ENCODE measurements at regions not wholly inside any gene's neighbourhood (a gene's known extent, or its start where the extent isn't known, plus 50 kb on each side); places are given as distances from the start of the nearest gene placed in this dataset.
"Not testable (repeated sequence)": the region's sequence is repeated elsewhere in the genome, so short reads cannot be mapped to it uniquely, and the experiment has no call there.

DNA sequence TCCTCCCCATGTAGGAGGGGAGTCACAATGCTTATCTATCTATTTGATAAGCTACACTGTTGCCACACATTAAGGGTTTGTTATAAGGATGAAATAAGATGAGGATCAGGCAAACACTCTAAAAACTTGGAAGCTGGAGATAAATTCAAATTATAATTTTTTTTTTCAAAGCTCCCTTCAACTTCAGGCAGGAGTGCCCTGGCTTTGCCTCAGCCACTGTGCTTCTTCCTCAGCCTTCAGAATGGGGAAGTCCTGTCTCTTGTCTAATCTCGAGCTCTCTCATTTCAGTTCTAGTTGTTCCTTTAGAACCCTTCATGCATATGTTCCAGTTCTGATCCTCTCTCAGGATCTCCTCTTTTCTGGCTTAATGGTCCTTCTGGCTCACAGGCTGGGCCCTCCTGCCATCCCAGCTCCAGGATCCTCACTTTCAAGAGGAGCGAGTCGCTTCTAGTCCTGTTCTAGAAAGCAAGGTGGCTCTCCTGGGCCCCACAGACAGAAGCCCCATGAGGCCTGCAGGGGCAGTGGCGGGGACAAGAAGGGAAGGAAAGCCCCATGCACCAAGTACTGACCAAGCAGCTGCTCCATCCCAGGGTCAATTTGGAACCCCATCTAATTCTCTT lies 164.3 kb downstream of the VEGFA start:
- H3K36me3 Mint-ChIP-seq: no peaks in the 10 kb centered on the region
- DNase-seq: no peak
- peaks cover 33% of the 10 kb centered on the region for H3K27me3 Mint-ChIP-seq
- no peak overlapping the region for H3K4me3 Mint-ChIP-seq
- CTCF ChIA-PET: interaction anchor here (0.7 to 1.2 kb wide), 2 partner anchors 10 to 20 kb away, joined by 3 read pairs; no protein-coding TSS in a partner anchor
- no peaks in the 10 kb centered on the region for H3K4me1 Mint-ChIP-seq
- H3K9me3 Mint-ChIP-seq: no peaks in the 10 kb centered on the region
- H3K27ac Mint-ChIP-seq: no peak overlapping the region

DNA sequence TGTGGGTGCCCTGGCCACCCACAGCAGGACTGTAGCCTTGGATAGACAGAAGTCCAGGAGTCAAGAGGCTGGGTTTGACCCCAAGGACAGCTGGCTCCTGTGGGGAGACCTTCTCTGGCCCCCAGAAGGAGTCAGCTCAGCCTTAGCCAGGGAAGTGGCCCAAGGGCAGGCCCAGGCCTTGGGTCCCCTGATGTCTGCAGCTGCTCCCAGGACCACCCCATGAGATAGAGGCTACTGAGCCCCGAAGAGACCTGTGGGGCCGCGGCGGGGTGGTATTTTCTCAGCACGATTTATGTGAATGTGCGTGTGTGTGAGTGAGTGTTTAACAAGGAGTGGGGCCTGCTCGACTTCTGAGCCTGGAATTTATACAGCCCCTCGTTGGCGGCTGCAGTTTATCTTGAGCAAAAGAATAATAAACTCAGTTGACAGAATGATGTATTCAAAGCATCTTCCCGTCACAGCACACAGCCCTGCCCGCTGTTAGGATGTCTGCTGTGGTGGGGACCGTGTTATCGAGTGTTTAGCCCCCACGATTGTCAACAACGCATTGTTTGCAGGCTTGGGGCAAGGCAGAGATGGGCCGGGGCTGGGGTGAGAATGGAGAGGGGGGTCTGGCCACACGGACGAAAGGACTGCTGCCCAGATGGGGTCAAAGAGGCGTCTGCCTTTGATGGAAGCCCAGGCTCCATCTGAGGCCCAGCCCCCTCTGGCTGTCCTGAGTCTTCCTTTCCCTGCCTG lies 163.3 kb downstream of the VEGFA start:
- H3K27me3 Mint-ChIP-seq: peaks cover 35% of the 10 kb centered on the region
- H3K4me3 Mint-ChIP-seq: no peak overlapping the region
- CTCF ChIA-PET: interaction anchor here (1.2 kb wide), 1 partner anchor 9 kb away, joined by 3 read pairs; no protein-coding TSS in a partner anchor
- H3K36me3 Mint-ChIP-seq: no peaks in the 10 kb centered on the region
- H3K4me1 Mint-ChIP-seq: peaks cover 3% of the 10 kb centered on the region
- no peak overlapping the region for H3K27ac Mint-ChIP-seq
- DNase-seq: peak; percentile 10
- no peaks in the 10 kb centered on the region for H3K9me3 Mint-ChIP-seq

DNA sequence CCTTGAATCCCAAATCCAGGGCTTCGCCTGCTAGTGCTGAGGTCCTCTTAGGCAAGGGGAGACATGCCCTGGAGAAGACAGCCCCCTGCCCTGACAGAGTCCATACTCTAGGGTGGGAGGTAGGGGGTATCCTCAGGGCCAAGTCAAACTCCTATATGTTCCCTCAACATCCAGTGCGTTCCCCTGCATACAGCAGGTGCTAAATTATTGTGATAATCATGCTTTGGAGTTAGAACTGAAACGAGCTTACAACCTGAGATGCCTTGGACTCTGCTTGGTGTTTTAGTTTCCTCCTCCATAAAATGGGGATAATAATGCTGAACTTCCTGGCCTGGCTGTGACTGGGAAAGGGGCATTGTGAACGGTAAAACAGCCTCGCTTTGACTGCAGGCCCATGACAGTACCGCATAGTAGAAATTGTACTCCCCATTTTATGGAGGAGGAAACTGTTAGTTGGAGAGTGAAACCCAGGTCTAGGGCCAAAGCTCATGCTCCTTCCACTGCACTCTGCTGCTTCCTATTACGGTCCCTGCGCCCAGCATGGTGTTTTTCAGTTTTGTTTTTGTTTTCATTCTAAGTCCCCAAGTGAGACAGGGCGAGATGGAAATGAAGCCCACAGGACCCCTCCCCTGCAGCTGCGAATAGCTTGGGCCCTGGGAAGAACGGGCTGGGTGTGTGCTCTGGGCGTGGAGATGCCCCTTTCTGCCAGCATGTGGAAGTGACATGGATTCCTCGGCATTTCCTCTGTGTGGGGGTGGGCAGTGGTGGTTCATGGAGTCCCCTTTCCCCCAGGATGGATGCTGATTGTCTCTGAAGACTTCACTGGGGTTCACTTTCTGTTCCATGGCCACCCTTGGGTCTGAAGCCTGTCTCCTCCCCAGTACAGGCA lies 162.5 kb downstream of the VEGFA start:
- Mint-ChIP-seq H3K27me3 (peaks cover 31% of the 10 kb centered on the region), H3K4me3 (no peak overlapping the region), H3K4me1 (peaks cover 11% of the 10 kb centered on the region), H3K27ac (no peak overlapping the region), H3K9me3 (no peaks in the 10 kb centered on the region), H3K36me3 (no peaks in the 10 kb centered on the region)
- CTCF ChIA-PET: no interaction called here
- peak; percentile 10 for DNase-seq

DNA sequence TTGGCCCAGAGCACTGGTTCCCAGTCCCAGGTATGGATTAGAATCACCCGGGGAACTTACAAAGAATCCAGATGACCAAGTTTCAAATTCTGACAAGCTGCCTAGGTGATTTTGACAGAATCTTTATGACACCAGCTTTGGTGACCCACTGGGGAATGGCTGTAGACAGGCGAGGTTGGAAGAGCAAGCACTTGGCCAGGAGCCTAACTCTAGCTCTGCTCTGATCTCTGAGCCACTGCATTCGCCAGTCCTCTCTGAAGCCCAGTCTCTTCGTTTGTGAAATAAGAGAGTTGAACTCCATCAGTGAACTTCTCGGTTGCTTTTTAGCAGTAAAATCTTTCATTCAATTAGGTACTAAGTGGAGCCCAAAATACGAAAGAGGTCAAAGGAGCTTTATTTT lies 161.2 kb downstream of the VEGFA start:
- CTCF ChIA-PET: interaction anchor here (0.9 to 1.4 kb wide), 2 partner anchors 132 to 158 kb away, joined by 3 to 5 read pairs; no protein-coding TSS in a partner anchor
- H3K4me1 Mint-ChIP-seq: peaks cover 17% of the 10 kb centered on the region
- H3K36me3 Mint-ChIP-seq: no peaks in the 10 kb centered on the region
- peaks cover 24% of the 10 kb centered on the region for H3K27me3 Mint-ChIP-seq
- DNase-seq: no peak
- no peak overlapping the region for H3K27ac Mint-ChIP-seq
- no peak overlapping the region for H3K4me3 Mint-ChIP-seq
- no peaks in the 10 kb centered on the region for H3K9me3 Mint-ChIP-seq

DNA sequence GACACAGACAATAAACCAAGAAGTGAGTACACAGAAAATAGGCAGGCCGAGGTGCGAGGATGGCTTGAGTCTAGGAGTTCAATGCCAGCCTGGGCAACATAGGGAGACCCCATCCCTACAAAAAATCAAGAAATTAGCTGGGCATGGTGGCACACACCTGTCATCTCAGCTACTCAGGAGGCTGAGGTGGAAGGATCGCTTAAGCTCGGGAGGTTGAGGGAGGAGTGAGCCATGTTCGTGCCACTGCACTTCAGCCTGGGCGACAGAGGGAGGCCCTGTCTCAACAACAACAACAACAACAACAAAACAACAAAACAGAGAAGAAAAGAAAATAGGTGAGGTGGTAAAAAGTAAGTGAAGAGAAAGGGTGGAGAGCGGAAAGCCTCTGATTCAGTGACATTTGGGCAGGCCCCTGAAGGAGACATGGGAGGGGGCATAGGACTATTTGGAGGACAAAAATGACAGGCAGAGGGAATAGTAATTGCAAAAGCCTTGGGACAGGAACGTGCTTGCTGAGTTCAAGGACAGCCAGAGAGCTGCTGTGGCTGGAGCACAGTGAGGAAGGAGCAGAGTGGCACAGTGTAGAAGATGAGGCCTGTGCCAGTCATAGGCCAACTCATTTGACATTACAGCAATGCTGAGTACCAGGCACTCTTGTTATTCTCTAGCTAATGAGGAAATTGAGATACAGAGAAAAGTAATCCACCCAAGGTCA lies 160.6 kb downstream of the VEGFA start:
- H3K4me1 Mint-ChIP-seq: peaks cover 19% of the 10 kb centered on the region
- peaks cover 21% of the 10 kb centered on the region for H3K27me3 Mint-ChIP-seq
- no peaks in the 10 kb centered on the region for H3K36me3 Mint-ChIP-seq
- no peak overlapping the region for H3K27ac Mint-ChIP-seq
- no peaks in the 10 kb centered on the region for H3K9me3 Mint-ChIP-seq
- DNase-seq: no peak
- H3K4me3 Mint-ChIP-seq: no peak overlapping the region
- CTCF ChIA-PET: interaction anchor here (0.9 to 1.4 kb wide), 2 partner anchors 132 to 157 kb away, joined by 3 to 5 read pairs; no protein-coding TSS in a partner anchor

DNA sequence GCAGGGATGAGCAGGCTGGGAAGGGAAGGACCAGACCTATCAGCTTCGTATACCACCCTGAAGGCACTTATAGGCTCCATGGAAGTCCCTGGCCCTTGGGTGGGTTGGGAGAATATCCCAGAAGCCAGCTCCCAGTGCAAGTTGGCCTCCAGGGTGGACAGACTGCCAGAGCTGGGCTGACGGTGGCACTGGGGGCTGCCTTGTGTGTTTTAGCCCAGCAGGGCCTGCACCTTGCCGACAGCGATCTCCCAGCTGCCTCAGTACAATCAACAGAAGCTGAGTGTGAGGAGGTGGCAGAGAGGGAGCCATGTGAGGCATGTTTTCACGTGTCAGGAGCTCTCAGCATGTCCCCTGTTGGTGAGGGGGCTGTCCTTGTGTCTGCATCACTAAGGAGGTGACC lies 159.5 kb downstream of the VEGFA start:
- Mint-ChIP-seq H3K27me3 (peaks cover 16% of the 10 kb centered on the region), H3K4me3 (no peak overlapping the region), H3K9me3 (no peaks in the 10 kb centered on the region), H3K4me1 (peaks cover 23% of the 10 kb centered on the region), H3K27ac (no peak overlapping the region), H3K36me3 (no peaks in the 10 kb centered on the region)
- CTCF ChIA-PET: no interaction called here
- DNase-seq: no peak

DNA sequence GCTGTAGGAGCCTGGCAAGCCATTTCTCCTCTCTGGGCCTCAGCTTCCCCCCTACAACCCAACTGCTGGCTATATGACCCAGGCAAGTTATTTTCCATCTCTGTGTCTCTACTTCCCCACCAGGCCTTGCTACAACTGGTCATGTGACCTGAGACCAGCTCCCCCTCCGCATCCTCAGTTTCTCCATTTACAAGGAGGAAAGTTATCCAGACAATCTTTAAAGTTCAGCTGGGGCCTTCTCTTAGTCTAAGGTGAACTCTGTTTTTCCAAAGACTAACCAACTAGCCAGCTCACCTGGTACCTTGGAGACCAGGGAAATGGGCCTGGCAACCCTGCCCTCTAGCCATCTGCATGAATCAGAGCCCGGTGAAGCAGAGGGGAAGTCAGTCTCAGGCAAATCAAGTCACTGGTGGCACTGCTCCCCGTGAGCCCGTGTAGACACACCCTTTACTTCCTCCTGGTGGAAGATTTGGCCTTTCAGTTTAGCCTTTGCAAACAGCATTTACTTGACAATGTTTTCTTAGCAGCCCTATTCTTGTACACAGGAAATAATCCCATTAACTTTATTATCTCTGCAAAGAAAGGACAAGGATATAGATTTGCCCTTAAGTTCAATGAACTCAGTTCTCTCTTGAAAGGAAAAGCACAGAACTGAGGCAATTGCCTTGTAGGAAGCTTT lies 157.7 kb downstream of the VEGFA start:
- Mint-ChIP-seq H3K36me3 (no peaks in the 10 kb centered on the region), H3K27ac (peak overlapping the region; percentile 4), H3K27me3 (peaks cover 12% of the 10 kb centered on the region), H3K4me3 (no peak overlapping the region), H3K4me1 (peaks cover 31% of the 10 kb centered on the region), H3K9me3 (no peaks in the 10 kb centered on the region)
- CTCF ChIA-PET: interaction anchor here (1.2 kb wide), 1 partner anchor 151 kb away, joined by 3 read pairs; no protein-coding TSS in a partner anchor
- DNase-seq: peak; percentile 31

DNA sequence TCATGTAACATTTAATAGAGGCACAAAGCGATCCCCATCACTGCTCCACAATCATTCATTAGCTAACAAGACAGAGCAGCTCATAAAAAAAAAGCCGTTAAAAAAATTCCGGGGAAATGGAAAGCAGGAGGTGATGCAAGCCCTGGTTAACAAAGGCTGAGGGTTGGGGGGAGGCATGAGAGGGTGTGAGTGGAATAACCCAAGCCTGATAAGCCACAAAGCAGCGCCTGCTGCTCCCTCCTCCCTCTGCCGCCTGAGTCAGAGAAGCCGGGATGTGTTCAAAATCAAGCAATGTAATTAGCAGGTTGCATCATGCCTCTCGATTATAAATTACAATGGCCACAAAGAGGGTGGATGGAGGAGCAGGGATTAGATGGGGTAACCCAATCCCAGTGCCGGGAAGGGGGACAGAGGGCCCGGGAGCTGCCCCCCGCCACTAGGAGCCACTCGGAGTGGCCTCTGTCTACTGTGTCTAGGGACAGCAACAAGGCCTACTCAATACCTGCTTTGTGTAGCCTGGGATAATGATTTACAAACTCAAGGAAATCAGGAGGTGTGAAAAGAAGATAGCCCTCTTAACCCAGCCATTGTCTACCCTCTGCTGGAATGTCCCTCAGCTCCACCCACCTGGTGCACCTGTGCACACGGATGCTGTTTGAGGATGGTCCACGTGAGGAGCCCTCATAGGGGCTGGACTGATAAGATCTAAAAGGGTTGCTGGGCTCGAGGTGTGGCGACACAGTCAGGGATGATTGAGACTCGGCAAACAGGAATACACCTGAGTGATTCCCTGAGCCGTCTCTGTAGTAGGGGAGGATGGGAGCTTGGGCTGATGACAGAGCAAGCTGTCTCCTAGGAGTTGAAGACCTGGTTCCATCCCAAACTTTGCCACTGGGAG lies 156.9 kb downstream of the VEGFA start:
- Mint-ChIP-seq H3K27me3 (peaks cover 9% of the 10 kb centered on the region), H3K4me1 (peaks cover 31% of the 10 kb centered on the region), H3K4me3 (no peak overlapping the region), H3K27ac (no peak overlapping the region), H3K36me3 (no peaks in the 10 kb centered on the region), H3K9me3 (no peaks in the 10 kb centered on the region)
- CTCF ChIA-PET: interaction anchor here (0.8 to 1.2 kb wide), 3 partner anchors 136 to 153 kb away, joined by 3 read pairs; no protein-coding TSS in a partner anchor
- no peak for DNase-seq

DNA sequence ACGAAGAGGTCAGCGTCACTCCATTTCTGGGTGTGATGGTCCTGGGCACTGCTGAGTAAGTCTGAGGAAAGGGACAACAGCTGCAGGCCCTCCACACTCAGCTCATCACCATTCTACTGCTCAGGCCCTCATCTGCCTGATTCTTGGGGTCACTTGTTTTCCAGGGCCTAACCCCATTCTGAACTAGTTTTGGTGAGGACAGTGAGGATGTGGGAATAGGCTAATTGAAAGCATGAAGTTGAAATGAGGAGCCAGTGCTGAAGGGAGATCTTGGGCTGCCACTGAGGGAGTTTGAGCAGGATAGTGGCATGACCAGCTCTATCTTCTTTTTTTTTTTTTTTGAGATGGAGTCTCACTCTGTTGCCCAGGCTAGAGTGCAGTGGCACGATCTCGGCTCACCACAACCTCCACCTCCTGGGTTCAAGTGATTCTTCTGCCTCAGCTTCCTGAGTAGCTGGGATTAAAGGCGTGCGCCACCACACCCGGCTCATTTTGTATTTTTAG lies 155.7 kb downstream of the VEGFA start:
- Mint-ChIP-seq H3K4me1 (peaks cover 31% of the 10 kb centered on the region), H3K27me3 (peaks cover 15% of the 10 kb centered on the region)
- not testable (repeated sequence) for H3K4me3 Mint-ChIP-seq, H3K36me3 Mint-ChIP-seq, DNase-seq, H3K9me3 Mint-ChIP-seq, H3K27ac Mint-ChIP-seq
- CTCF ChIA-PET: interaction anchor here (0.8 to 1.3 kb wide), 2 partner anchors 137 to 154 kb away, joined by 3 read pairs; no protein-coding TSS in a partner anchor

DNA sequence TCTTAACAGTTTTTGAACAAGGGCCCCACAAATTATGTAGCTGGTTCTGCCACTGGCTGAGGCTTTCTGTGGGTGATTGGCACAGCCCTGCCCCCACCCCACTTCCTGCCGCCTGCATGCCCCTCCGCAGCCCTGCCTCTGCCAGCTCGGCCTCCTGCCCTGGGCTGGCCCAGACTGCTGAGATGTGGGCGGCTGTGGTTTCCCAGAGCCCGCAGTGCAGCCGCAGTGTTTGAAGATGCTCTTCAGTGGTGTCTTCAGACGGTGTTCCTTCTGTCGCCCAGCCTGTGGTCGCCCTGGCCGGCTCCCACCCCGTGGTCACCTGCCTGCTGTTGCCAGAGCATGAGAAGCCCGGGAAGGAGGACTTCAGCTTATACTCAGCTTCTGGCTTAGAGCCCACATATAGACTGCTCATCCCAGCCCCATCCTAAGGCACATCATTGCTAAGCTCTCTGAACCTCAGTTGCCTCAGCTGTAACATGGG lies 154.3 kb downstream of the VEGFA start:
- Mint-ChIP-seq H3K27me3 (peaks cover 15% of the 10 kb centered on the region), H3K27ac (no peak overlapping the region), H3K36me3 (no peaks in the 10 kb centered on the region), H3K9me3 (no peaks in the 10 kb centered on the region), H3K4me3 (no peak overlapping the region), H3K4me1 (peaks cover 31% of the 10 kb centered on the region)
- DNase-seq: peak; percentile 66
- CTCF ChIA-PET: interaction anchor here (0.8 kb wide), 2 partner anchors 10 to 11 kb away, joined by 3 read pairs; no protein-coding TSS in a partner anchor

DNA sequence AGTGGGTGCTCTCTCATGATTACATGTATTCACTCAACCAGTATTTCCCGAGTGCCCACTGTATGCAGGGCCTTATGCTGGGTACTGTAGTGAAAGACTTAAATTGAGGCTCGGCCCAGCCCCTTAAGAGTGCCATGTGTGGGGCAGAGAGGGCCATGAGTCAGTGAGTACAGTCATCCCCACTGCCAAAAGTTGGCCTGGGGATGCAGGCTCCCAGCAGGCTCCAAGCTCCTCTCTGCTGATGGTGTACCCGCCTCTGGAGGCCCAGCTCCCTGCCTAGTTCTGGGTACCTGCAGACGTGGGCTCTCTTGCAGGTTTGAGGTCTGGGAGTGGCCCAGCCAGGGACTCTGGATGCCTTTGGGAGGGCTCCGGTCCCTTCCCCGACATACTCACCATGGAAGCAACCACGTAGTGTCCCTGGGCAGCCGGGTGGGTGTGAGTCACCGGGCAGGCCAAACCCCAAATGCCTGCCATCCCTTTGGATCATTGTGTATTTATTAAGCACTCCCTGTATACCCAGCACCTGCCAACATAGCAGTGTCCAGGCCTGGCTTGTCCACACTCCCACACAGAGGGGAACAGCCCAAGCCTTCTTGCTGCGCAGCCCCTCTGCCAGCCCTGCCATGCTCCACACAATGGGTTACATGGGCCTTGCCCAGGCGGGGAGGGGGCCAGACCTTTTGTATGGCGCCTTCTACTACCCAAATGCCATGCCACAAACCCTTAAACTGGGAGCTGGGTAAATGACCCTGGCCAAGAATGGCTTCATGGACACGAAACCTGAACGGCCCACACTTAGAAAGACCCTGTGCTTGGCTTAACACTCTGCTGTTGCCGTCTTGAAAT lies 153.6 kb downstream of the VEGFA start:
- H3K27ac Mint-ChIP-seq: no peak overlapping the region
- CTCF ChIA-PET: interaction anchor here (0.8 kb wide), 1 partner anchor 11 kb away, joined by 3 read pairs; no protein-coding TSS in a partner anchor
- H3K4me1 Mint-ChIP-seq: peaks cover 31% of the 10 kb centered on the region
- no peaks in the 10 kb centered on the region for H3K9me3 Mint-ChIP-seq
- DNase-seq: no peak
- H3K4me3 Mint-ChIP-seq: no peak overlapping the region
- no peaks in the 10 kb centered on the region for H3K36me3 Mint-ChIP-seq
- H3K27me3 Mint-ChIP-seq: peaks cover 13% of the 10 kb centered on the region
